SK-N-MC (cell line): ENCODE measurements at regions not wholly inside any gene's neighbourhood (a gene's known extent, or its start where the extent isn't known, plus 50 kb on each side); places are given as distances from the start of the nearest gene placed in this dataset.

Experiments
- DNase-seq: peaks from one replicate; pipeline ENCODE4 v3.0.0-alpha.2; 2011; ENCODE audit warnings: low read depth, low spot score
- H3K27ac ChIP-seq: fragments of 200-600 bp; sonication (generic); 2 replicates; pipeline ENCODE4 v1.5.1; 2016; ENCODE audit warnings: mixed run types
- H3K36me3 ChIP-seq: fragments of 200-600 bp; sonication (generic); 2 replicates; pipeline ENCODE4 v1.6.1; 2017; ENCODE audit warnings: antibody characterized with exemption, low read length, mixed read lengths; ENCODE audit not compliant: insufficient read depth
- H3K4me3 ChIP-seq: fragments of 200-600 bp; sonication (generic); 2 replicates; pipeline ENCODE4 v1.5.1; 2016
- H3K9ac ChIP-seq: fragments of 200-600 bp; sonication (generic); 2 replicates; pipeline ENCODE4 v1.8.0; 2017; ENCODE audit warnings: mixed run types, mixed read lengths; ENCODE audit not compliant: insufficient read length
- H3K9me3 ChIP-seq: fragments of 200-600 bp; sonication (generic); 2 replicates; pipeline ENCODE4 v1.6.1; 2017; ENCODE audit warnings: low read depth, mild to moderate bottlenecking, antibody characterized with exemption, low read length, moderate library complexity, mixed read lengths
- EZH2 ChIP-seq: fragments of 200-600 bp; sonication (generic); IDR thresholded peaks from one replicate; pipeline ENCODE4 v1.6.1; 2017; ENCODE audit warnings: antibody characterized with exemption
- FOXP2 ChIP-seq: optimal IDR thresholded peaks from 2 replicates; pipeline ENCODE3; 2011; ENCODE audit warnings: mild to moderate bottlenecking, moderate library complexity; ENCODE audit not compliant: insufficient read depth; ENCODE audit errors: extremely low read length, control extremely low read depth
- POLR2AphosphoS5 ChIP-seq: IDR thresholded peaks from 2 replicates; pipeline ENCODE4 v1.6.1; 2012; ENCODE audit warnings: mild to moderate bottlenecking, low read depth, low read length, borderline replicate concordance

DNA sequence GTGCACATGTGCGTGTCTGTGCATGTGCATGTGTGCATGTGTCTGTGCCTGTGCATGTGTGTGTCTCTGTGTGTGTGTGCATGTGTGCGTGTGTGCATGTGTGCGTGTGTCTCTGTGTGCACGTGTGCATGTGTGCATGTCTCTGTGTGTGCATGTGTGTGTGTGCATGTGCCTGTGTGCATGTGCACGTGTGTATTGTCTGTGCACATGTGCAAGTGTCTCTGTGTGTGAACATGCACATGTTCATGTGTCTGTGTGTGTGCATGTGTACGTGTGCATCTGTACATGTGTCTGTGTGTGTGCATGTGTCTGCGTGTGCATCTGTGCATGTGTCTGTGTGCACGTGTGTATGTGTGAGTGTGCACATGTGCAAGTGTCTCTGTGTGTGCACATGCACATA lies 277.3 kb downstream of the GALR1 start:
- Histone ChIP-seq H3K9ac (no peak overlapping the region), H3K9me3 (no peaks in the 10 kb centered on the region), H3K36me3 (no peaks in the 10 kb centered on the region), H3K4me3 (no peak overlapping the region), H3K27ac (no peak overlapping the region)
- TF ChIP-seq EZH2, result no peak
- TF ChIP-seq POLR2AphosphoS5, result no peak
- TF ChIP-seq FOXP2, result no peak
- DNase-seq, result no peak

DNA sequence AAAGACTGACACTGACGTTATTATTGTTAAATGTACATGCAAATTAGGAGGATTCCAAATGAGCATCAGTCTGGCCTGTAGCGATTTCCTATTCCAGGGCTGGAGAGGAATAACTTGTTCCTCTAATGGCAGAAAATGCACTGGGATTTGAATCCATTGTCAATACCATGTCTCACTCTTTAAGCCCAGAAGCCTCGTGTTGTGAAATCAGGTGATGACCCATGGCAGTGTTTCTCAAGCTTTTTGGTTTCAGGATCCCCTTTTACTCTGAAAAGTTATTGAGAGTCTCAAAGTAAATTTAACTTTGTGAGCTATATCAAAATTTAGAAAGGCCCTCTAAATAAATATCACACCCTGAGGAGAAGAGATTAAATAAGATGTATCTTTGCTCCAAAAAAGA lies 279.2 kb downstream of the GALR1 start:
- H3K27ac ChIP-seq, result no peak overlapping the region

DNA sequence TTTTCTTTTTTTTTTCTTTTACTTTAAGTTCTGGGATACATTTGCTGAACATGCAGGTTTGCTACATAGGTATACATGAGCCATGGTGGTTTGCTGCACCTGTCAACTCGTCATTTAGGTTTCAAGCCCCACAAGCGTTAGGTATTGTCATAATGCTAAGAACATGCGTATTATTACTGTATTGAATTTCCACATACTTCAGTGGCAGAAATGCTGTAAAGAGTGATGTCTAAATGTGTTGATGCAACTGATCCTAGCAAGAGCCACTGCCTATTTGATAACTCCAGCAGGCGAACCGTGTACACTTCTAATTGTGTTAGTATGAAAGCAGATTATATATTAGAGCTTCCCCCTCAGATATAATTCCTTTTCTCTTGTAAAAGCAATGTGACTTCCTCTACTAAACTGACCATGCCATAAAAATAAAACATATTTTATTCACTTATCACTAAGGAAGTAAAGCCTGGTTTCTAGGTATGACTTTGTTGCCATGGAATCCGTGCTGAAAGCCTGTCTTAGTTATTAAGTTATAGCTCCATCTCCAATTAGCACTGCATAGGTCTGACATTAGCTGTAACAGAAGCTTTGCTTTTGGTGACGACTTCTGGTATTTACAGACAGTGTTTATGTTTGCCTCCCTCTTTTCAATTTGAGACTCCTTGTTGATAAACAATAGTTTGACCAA lies 280.0 kb downstream of the GALR1 start:
- Histone ChIP-seq H3K27ac (no peak overlapping the region), H3K9me3 (no peaks in the 10 kb centered on the region), H3K36me3 (no peaks in the 10 kb centered on the region), H3K9ac (no peak overlapping the region), H3K4me3 (no peak overlapping the region)
- no peak for DNase-seq
- TF ChIP-seq FOXP2 (no peak), EZH2 (no peak)

More for the DNA sequence above, 279.2 kb downstream of the GALR1 start:
- Histone ChIP-seq H3K4me3 (no peak overlapping the region), H3K9me3 (no peaks in the 10 kb centered on the region), H3K9ac (no peak overlapping the region), H3K36me3 (no peaks in the 10 kb centered on the region)
- DNase-seq, result no peak
- TF ChIP-seq POLR2AphosphoS5 (no peak), FOXP2 (no peak), EZH2 (no peak)

GRCh38 chr18:77530732-77531131 lies 281.1 kb downstream of the GALR1 start:
- no peak for DNase-seq
- H3K4me3 ChIP-seq, result no peak overlapping the region
- H3K9me3 ChIP-seq, result no peaks in the 10 kb centered on the region
- no peak for TF ChIP-seq FOXP2
- no peak for TF ChIP-seq POLR2AphosphoS5
- no peak for TF ChIP-seq EZH2
- no peak overlapping the region for H3K9ac ChIP-seq
- H3K27ac ChIP-seq, result no peak overlapping the region
- H3K36me3 ChIP-seq, result no peaks in the 10 kb centered on the region

DNA sequence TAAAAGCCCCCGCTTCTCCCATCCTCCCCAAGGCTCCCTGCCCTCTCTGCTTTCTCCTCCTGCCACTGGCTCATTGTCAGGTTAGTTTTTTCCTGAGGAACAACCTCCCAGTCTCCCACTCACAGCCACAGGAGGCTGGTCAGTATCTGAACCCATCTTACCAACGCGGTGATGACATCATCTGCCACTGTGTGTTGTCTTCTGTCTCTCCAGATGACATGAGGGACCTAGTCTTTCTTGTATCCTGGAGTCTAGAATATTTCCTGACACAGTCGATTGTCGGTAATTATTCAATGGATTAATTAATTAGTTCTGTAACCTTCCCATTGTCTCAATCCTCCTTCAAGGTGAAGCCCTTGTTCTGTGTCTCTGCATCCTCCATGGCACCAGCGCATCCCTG lies 290.2 kb downstream of the GALR1 start:
- no peak overlapping the region for H3K27ac ChIP-seq
- no peaks in the 10 kb centered on the region for H3K9me3 ChIP-seq
- no peak for DNase-seq
- no peak overlapping the region for H3K9ac ChIP-seq
- no peaks in the 10 kb centered on the region for H3K36me3 ChIP-seq
- no peak overlapping the region for H3K4me3 ChIP-seq
- no peak for TF ChIP-seq FOXP2
- TF ChIP-seq EZH2, result no peak
- TF ChIP-seq POLR2AphosphoS5, result no peak

DNA sequence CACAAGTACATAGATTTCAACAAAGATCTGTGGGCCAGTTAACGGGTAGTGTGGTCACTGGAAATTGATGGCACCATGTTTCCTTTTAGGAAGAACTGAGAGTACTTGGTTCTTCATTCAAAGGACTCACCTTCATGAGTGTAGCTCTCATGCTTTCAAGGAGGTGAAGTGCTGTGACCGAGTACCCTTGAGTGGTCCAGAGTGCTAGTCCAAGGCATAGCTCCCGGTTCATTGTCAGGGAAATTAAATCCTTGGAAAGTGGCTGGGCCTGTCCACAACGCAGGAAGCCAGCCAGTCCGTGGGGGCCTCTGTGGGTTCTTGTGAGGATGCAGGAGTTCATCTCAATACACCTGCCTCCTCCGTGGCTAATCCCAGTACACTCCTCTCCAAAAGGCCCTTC lies 295.1 kb downstream of the GALR1 start:
- no peak for DNase-seq
- H3K27ac ChIP-seq, result no peak overlapping the region
- H3K9me3 ChIP-seq, result no peaks in the 10 kb centered on the region
- H3K36me3 ChIP-seq, result no peaks in the 10 kb centered on the region
- TF ChIP-seq FOXP2 (no peak), POLR2AphosphoS5 (no peak), EZH2 (no peak)
- H3K9ac ChIP-seq, result no peak overlapping the region
- no peak overlapping the region for H3K4me3 ChIP-seq

DNA sequence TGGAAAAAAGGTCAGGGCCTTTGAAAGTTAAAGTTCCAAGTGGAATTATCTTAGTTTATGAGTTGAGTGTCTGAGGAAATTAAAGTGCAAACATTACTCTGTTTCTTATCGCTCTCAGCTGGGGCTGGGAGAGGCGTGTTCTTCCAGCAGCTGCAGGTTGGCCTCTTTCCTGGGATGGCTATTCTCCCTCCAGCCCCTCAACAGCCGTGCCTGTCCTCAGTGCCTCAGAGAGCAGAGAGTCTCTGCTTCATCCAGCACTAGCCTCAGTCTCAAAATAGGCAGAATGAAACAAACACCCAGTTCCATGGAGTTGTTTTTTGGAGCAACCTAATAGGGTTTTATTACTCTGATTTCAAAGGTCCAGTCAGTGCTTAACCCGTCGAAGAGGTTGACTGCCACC lies 298.1 kb downstream of the GALR1 start:
- no peak for DNase-seq
- no peak overlapping the region for H3K4me3 ChIP-seq
- H3K9ac ChIP-seq, result no peak overlapping the region
- H3K9me3 ChIP-seq, result no peaks in the 10 kb centered on the region
- H3K27ac ChIP-seq, result no peak overlapping the region
- TF ChIP-seq POLR2AphosphoS5, result no peak
- no peaks in the 10 kb centered on the region for H3K36me3 ChIP-seq

DNA sequence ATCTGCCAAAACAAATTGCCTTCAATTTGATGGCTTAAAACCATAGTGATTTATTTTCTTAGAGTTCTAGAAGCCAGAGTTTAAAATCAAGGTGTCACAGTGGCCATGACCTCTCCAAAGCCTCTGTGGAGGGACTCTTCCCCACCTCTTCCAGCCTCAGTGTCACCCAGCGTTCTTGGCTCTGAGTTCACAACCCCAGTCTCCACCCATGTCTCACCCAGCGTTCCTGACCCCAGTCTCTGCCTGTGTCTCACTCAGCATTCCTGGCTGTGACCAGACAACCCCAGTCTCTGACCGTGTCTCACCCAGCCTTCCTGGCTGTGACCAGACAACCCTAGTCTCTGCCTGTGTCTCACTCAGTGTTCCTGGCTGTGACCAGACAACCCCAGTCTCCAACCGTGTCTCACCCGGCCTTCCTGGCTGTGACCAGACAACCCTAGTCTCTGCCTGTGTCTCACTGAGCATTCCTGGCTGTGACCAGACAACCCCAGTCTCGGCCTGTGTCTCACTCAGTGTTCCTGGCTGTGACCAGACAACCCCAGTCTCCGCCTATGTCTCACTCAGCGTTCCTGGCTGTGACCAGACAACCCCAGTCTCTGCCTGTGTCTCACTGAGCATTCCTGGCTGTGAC lies 299.3 kb downstream of the GALR1 start:
- Histone ChIP-seq H3K9me3 (no peaks in the 10 kb centered on the region), H3K27ac (no peak overlapping the region), H3K36me3 (no peaks in the 10 kb centered on the region), H3K9ac (no peak overlapping the region), H3K4me3 (no peak overlapping the region)
- TF ChIP-seq POLR2AphosphoS5, result no peak
- no peak for DNase-seq

DNA sequence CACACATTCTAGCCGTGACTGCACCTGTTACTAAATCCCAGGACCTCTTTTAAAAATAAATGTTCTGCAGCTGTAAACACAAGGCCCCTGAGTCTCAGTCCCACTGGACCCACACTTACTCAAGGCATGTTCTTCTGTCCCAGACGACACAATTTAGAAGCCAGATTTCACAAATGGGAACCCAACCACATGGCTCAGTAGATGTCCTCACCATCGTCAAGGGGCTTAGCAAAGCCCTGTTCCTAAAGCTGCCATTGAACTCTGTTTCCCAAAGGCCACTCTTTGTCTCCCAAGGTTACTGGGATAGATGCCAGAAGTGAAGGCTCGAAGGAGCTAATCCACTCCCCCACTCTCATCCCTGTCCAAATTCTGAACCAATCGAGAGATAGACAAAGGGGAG lies 301.0 kb downstream of the GALR1 start:
- no peak for TF ChIP-seq FOXP2
- TF ChIP-seq EZH2, result no peak
- TF ChIP-seq POLR2AphosphoS5, result no peak
- Histone ChIP-seq H3K4me3 (no peak overlapping the region), H3K27ac (no peak overlapping the region), H3K9ac (no peak overlapping the region), H3K36me3 (no peaks in the 10 kb centered on the region), H3K9me3 (no peaks in the 10 kb centered on the region)
- DNase-seq, result no peak
